GM20000 (cell line): ENCODE measurements at regions not wholly inside any gene's neighbourhood (a gene's known extent, or its start where the extent isn't known, plus 50 kb on each side); places are given as distances from the start of the nearest gene placed in this dataset.

ENCODE experiments used
- DNase-seq: peaks from one replicate; pipeline ENCODE4 v3.0.0; 2012; ENCODE audit warnings: low spot score
- TF ChIP-seq, protein P1 (sequence below): IDR thresholded peaks from 2 replicates; pipeline ENCODE4 v1.5.1; 2012; ENCODE audit warnings: mild to moderate bottlenecking, control low read depth; ENCODE audit errors: extremely low read depth, missing control alignments

GRCh38 chr9:99398241-99398640 lies 176.2 kb downstream of the SEC61B start:
- no peak for DNase-seq
- TF ChIP-seq, protein P1, sequence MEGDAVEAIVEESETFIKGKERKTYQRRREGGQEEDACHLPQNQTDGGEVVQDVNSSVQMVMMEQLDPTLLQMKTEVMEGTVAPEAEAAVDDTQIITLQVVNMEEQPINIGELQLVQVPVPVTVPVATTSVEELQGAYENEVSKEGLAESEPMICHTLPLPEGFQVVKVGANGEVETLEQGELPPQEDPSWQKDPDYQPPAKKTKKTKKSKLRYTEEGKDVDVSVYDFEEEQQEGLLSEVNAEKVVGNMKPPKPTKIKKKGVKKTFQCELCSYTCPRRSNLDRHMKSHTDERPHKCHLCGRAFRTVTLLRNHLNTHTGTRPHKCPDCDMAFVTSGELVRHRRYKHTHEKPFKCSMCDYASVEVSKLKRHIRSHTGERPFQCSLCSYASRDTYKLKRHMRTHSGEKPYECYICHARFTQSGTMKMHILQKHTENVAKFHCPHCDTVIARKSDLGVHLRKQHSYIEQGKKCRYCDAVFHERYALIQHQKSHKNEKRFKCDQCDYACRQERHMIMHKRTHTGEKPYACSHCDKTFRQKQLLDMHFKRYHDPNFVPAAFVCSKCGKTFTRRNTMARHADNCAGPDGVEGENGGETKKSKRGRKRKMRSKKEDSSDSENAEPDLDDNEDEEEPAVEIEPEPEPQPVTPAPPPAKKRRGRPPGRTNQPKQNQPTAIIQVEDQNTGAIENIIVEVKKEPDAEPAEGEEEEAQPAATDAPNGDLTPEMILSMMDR: no peak

DNA sequence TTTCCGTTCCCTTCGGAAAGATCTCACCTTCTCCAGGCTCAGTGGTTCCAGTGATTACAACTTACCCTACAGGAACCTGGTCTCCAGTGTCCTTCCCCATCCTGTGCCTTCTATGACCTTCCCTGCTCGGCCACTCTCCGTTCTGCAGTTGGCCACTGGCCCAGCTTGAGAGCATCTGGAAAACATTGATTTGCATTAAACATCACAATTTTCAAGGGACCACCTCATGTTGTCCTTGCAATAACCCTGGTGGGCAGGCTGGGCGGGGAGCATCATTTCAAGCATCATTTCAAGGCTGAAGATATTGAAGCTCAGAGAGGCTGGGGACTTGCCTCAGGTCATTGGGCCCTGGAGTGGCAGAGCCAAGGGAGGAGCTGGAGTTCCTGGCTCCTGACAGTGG lies 177.4 kb downstream of the SEC61B start:
- TF ChIP-seq, protein P1: no peak
- no peak for DNase-seq

- TF ChIP-seq, protein P1: no peak
- no peak for DNase-seq
Measured at GRCh38 chr9:99400184-99400731, 178.2 kb downstream of the SEC61B start.

GRCh38 chr9:99401680-99402504 lies 179.8 kb downstream of the SEC61B start:
- no peak for DNase-seq
- TF ChIP-seq, protein P1: no peak

DNA sequence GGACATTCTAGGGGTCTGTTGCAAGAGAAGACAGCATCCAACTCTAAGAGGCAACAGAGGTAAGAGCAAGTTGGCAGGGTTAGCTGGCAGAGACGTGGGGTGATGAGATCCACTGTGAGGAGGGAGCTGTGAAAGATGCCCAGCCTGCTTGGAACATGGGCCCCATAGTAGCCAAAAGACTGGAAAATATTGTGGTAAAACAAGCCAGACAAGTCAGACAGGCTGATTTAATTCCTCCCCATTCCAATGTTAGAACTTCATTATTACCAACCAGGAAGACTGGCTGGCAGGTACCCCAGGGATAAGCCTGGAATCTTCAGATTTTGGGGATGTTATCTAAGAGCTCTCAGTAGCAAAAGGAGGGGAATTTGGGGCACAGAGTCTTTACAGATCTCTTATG lies 181.3 kb downstream of the SEC61B start:
- DNase-seq: no peak
- TF ChIP-seq, protein P1: no peak

DNA sequence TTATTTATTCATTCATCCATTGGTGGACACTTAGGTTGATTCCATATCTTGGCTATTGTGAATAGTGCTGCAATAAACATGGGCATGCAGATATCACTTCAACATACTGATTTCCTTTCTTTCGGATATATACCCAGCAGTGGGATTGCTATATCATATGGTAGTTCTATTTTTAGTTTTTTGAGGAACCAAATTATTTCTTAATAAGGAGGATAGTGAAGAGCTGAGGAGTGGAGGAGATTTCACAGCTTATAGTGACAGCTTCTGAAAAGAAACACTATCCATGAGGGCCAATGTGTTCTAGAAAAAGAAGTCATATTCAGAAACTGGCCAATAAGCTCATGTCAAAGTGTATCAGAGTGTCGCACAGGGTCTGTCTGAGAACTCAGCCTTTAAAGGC lies 183.3 kb downstream of the SEC61B start:
- TF ChIP-seq, protein P1: no peak
- DNase-seq: no peak

DNA sequence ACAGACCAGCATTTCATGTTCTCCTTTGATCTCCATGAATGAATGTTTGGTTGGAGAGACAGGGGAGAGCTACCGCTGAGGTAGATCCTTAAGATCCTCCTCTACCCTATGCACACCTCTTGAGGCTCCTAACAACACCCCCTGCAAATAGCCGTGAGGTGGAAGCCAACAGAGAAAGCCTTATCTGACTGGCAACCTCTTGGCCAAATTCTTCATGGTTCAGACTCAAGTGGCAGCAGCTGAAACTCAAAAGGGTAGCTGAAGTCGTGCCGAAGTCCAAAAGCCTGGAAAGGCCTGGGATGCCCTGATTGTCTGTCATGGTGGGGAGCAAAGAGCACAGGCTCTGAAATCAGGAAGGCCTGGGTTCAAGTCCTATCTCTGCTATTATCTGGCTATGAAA lies 184.9 kb downstream of the SEC61B start:
- TF ChIP-seq, protein P1: no peak
- DNase-seq: no peak
